ENCODE measurements at regions not wholly inside any gene's neighbourhood (a gene's known extent, or its start where the extent isn't known, plus 50 kb on each side); places are given as distances from the start of the nearest gene placed in this dataset.

DNA sequence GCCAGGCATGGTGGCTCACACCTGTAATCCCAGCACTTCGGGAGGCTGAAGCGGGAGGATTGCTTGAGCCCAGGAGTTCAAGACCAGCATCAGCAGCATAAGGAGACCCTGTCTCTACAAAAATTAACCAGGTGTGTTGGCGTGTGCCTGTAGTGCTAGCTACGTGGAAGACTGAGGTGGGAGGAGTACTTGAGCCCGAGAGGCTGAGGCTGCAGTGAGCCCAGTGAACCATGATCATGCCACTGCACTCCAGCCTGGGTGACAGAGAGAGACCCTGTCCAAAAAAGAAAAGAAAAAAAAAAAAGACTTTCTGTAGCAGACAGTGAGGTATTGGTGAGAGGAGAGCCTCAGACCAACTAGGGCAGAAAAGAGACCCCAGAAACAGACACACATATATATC lies 263.8 kb downstream of the XXYLT1 start:
- H3K27ac ChIP-seq, result no peak overlapping the region
- peaks cover 26% of the 10 kb centered on the region for H3K4me1 Mint-ChIP-seq
- no peaks in the 10 kb centered on the region for H3F3A ChIP-seq (ENCODE audit: low read depth)
- no peaks in the 10 kb centered on the region for H3K27me3 ChIP-seq
- no peak overlapping the region for H3K4me3 ChIP-seq
- H3K9me3 ChIP-seq (ENCODE audit: low read depth), result no peaks in the 10 kb centered on the region
- no peak overlapping the region for H2AFZ ChIP-seq (replicated peaks)
- H3K27ac Mint-ChIP-seq, result no peak overlapping the region
- no peaks in the 10 kb centered on the region for H3K79me2 ChIP-seq (ENCODE audit: low read depth)
- no peak for DNase-seq (ENCODE audit: low spot score)
- no peaks in the 10 kb centered on the region for H3K36me3 Mint-ChIP-seq
- peaks cover 26% of the 10 kb centered on the region for H3K9me3 Mint-ChIP-seq
- H3K36me3 ChIP-seq, result no peaks in the 10 kb centered on the region
- no peaks in the 10 kb centered on the region for H4K20me1 ChIP-seq (ENCODE audit: low read depth)
- H3K4me1 ChIP-seq, result no peaks in the 10 kb centered on the region
- peaks cover 12% of the 10 kb centered on the region for H3K27me3 Mint-ChIP-seq (ENCODE audit: insufficient read depth, low read depth)
- no peak overlapping the region for H3K9ac ChIP-seq
- no peak overlapping the region for H3K4me3 Mint-ChIP-seq
- TF ChIP-seq EZH2phosphoT487 (IDR thresholded peaks at IDR 0.05) (no peak), CTCF (IDR thresholded peaks at IDR 0.05) (no peak), EZH2 (IDR thresholded peaks at IDR 0.05) (no peak)
- H3K4me2 ChIP-seq, result no peak overlapping the region

DNA sequence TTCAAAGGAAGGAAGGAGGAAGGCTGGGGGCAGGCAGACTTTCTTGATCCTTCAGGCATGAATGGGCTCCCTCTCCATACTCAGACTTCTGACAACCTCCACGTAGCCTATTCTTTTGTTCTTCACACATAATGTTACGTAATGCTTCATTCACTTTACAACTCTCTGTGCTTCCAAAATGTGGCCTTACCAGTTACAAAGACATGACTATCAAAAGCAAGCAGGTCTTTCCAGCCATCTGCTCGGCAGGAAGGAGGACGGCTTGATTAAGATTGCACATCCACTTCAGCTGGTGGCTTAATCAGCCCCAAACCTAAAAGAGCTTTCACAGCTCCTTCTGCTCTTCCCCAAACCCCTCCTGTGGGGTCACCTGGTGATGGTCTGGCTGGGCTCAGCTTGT lies 263.2 kb downstream of the XXYLT1 start:
- no peaks in the 10 kb centered on the region for H3F3A ChIP-seq (ENCODE audit: low read depth)
- no peak overlapping the region for H3K9ac ChIP-seq
- H3K79me2 ChIP-seq (ENCODE audit: low read depth), result no peaks in the 10 kb centered on the region
- no peaks in the 10 kb centered on the region for H3K4me1 ChIP-seq
- no peak overlapping the region for H3K27ac ChIP-seq
- peaks cover 26% of the 10 kb centered on the region for H3K9me3 Mint-ChIP-seq
- no peak overlapping the region for H3K27ac Mint-ChIP-seq
- no peak overlapping the region for H3K4me2 ChIP-seq
- H3K4me3 ChIP-seq, result no peak overlapping the region
- no peaks in the 10 kb centered on the region for H3K36me3 Mint-ChIP-seq
- no peaks in the 10 kb centered on the region for H3K27me3 ChIP-seq
- no peak overlapping the region for H2AFZ ChIP-seq (replicated peaks)
- H3K9me3 ChIP-seq (ENCODE audit: low read depth), result no peaks in the 10 kb centered on the region
- DNase-seq (ENCODE audit: low spot score), result no peak
- H3K4me1 Mint-ChIP-seq, result peaks cover 20% of the 10 kb centered on the region
- H4K20me1 ChIP-seq (ENCODE audit: low read depth), result no peaks in the 10 kb centered on the region
- H3K4me3 Mint-ChIP-seq, result no peak overlapping the region
- peaks cover 15% of the 10 kb centered on the region for H3K27me3 Mint-ChIP-seq (ENCODE audit: insufficient read depth, low read depth)
- no peaks in the 10 kb centered on the region for H3K36me3 ChIP-seq
- TF ChIP-seq EZH2phosphoT487 (IDR thresholded peaks at IDR 0.05) (no peak), EZH2 (IDR thresholded peaks at IDR 0.05) (no peak), CTCF (IDR thresholded peaks at IDR 0.05) (no peak)

DNA sequence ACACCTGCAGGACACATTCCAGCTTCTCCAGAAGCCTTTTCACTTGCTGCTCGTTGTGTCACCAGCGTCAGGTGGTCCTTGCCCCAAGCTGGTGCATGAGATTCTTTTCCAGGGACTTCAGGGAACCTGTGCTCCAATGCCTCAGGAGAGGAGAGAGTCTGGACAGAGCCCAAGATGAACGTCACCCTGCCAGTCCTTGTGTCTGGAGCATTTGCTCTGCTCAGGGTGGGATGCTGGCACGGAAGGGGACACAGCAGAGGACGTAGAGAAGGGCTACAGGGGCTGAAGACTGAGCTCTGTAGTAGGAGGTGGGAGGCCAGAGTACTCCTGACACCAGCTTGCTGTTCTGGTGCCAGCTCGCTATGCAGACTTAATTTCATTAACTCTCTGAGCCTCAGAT lies 262.1 kb downstream of the XXYLT1 start:
- Histone ChIP-seq H3F3A (ENCODE audit: low read depth) (no peaks in the 10 kb centered on the region), H4K20me1 (ENCODE audit: low read depth) (no peaks in the 10 kb centered on the region), H3K4me2 (no peak overlapping the region), H3K27ac (no peak overlapping the region), H3K4me3 (no peak overlapping the region), H3K27me3 (no peaks in the 10 kb centered on the region), H3K36me3 (no peaks in the 10 kb centered on the region), H3K79me2 (ENCODE audit: low read depth) (no peaks in the 10 kb centered on the region), H2AFZ (replicated peaks) (no peak overlapping the region), H3K9me3 (ENCODE audit: low read depth) (no peaks in the 10 kb centered on the region), H3K4me1 (no peaks in the 10 kb centered on the region), H3K9ac (no peak overlapping the region)
- Mint-ChIP-seq H3K4me3 (no peak overlapping the region), H3K27me3 (ENCODE audit: insufficient read depth, low read depth) (peaks cover 9% of the 10 kb centered on the region), H3K36me3 (no peaks in the 10 kb centered on the region), H3K9me3 (peaks cover 26% of the 10 kb centered on the region), H3K27ac (no peak overlapping the region), H3K4me1 (peaks cover 15% of the 10 kb centered on the region)
- DNase-seq (ENCODE audit: low spot score), result no peak
- TF ChIP-seq CTCF (IDR thresholded peaks at IDR 0.05), result no peak

GRCh38 chr3:195009616-195010015 lies 261.3 kb downstream of the XXYLT1 start:
- Histone ChIP-seq H3K27me3 (no peaks in the 10 kb centered on the region), H3K79me2 (ENCODE audit: low read depth) (no peaks in the 10 kb centered on the region), H2AFZ (replicated peaks) (no peak overlapping the region), H3K4me3 (no peak overlapping the region), H3F3A (ENCODE audit: low read depth) (no peaks in the 10 kb centered on the region), H3K27ac (no peak overlapping the region), H4K20me1 (ENCODE audit: low read depth) (no peaks in the 10 kb centered on the region), H3K9me3 (ENCODE audit: low read depth) (no peaks in the 10 kb centered on the region), H3K4me1 (no peaks in the 10 kb centered on the region), H3K4me2 (no peak overlapping the region), H3K36me3 (no peaks in the 10 kb centered on the region), H3K9ac (no peak overlapping the region)
- Mint-ChIP-seq H3K27ac (no peak overlapping the region), H3K36me3 (no peaks in the 10 kb centered on the region), H3K4me3 (no peak overlapping the region), H3K4me1 (peaks cover 15% of the 10 kb centered on the region), H3K9me3 (peaks cover 26% of the 10 kb centered on the region), H3K27me3 (ENCODE audit: insufficient read depth, low read depth) (peaks cover 9% of the 10 kb centered on the region)
- DNase-seq (ENCODE audit: low spot score), result no peak
- no peak for TF ChIP-seq EZH2 (IDR thresholded peaks at IDR 0.05)
